ENCODE measurements at regions not wholly inside any gene's neighbourhood (a gene's known extent, or its start where the extent isn't known, plus 50 kb on each side); places are given as distances from the start of the nearest gene placed in this dataset.

GRCh38 chr5:148915224-148915817 lies 88.9 kb downstream of the ADRB2 start:
- TF ChIP-seq, protein P1, sequence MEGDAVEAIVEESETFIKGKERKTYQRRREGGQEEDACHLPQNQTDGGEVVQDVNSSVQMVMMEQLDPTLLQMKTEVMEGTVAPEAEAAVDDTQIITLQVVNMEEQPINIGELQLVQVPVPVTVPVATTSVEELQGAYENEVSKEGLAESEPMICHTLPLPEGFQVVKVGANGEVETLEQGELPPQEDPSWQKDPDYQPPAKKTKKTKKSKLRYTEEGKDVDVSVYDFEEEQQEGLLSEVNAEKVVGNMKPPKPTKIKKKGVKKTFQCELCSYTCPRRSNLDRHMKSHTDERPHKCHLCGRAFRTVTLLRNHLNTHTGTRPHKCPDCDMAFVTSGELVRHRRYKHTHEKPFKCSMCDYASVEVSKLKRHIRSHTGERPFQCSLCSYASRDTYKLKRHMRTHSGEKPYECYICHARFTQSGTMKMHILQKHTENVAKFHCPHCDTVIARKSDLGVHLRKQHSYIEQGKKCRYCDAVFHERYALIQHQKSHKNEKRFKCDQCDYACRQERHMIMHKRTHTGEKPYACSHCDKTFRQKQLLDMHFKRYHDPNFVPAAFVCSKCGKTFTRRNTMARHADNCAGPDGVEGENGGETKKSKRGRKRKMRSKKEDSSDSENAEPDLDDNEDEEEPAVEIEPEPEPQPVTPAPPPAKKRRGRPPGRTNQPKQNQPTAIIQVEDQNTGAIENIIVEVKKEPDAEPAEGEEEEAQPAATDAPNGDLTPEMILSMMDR (conservative IDR thresholded peaks at IDR 0.05; ENCODE audit: low read depth, low read length) = no peak
- no peak for TF ChIP-seq EZH2 (IDR thresholded peaks at IDR 0.05; ENCODE audit: borderline replicate concordance, low read depth, low read length, poor library complexity, severe bottlenecking)

Measured in A673 (cell line).